Uterus (tissue), 2 donors: ENCODE measurements at regions not wholly inside any gene's neighbourhood (a gene's known extent, or its start where the extent isn't known, plus 50 kb on each side); places are given as distances from the start of the nearest gene placed in this dataset.

ENCODE experiments used
- POLR2A ChIP-seq, 2 donors: fragments of 450-650 bp; IDR thresholded peaks; one replicate each; pipeline ENCODE4 v1.6.1; 2016; ENCODE audit warnings: antibody characterized with exemption in 2 of 2, mild to moderate bottlenecking in 1 of 2, moderate library complexity in 1 of 2
- TF ChIP-seq, protein P1 (sequence below), 4 experiments: fragments of 200-600 bp in 2 of 4; fragments of 450-650 bp in 2 of 4; sonication (generic) in 2 of 4; IDR thresholded peaks; one replicate each; pipeline ENCODE4 v1.5.1; 2016 to 2019; ENCODE audit warnings: antibody characterized with exemption in 4 of 4, mild to moderate bottlenecking in 2 of 4, moderate library complexity in 1 of 4

DNA sequence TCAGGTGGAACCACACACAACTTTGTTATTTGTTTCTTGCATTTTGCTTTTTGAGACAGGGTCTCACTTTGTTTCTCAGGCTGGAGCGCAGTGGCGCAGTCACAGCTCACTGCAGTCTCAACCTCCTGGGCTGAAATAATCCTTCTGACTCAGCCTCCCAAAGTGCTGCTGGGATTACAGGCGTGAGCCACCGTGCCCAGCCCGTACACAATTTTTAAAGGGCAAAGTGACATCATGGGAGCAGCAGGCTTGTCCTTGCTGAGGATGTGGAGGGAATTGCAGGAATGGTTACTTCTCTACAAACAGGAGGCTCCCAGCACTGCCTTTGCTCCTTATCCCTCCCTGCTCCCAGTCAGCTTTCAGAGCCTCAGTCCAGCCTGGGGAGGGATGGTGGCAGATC is 355.9 kb upstream of the KLHL29 start:
- TF ChIP-seq, protein P1, sequence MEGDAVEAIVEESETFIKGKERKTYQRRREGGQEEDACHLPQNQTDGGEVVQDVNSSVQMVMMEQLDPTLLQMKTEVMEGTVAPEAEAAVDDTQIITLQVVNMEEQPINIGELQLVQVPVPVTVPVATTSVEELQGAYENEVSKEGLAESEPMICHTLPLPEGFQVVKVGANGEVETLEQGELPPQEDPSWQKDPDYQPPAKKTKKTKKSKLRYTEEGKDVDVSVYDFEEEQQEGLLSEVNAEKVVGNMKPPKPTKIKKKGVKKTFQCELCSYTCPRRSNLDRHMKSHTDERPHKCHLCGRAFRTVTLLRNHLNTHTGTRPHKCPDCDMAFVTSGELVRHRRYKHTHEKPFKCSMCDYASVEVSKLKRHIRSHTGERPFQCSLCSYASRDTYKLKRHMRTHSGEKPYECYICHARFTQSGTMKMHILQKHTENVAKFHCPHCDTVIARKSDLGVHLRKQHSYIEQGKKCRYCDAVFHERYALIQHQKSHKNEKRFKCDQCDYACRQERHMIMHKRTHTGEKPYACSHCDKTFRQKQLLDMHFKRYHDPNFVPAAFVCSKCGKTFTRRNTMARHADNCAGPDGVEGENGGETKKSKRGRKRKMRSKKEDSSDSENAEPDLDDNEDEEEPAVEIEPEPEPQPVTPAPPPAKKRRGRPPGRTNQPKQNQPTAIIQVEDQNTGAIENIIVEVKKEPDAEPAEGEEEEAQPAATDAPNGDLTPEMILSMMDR (IDR thresholded peaks at IDR 0.05), result no peak
- no peak for TF ChIP-seq POLR2A (IDR thresholded peaks at IDR 0.05)
